Suppressor macrophage treated with lipopolysaccharide for 1 hour (primary cell): ENCODE measurements at regions not wholly inside any gene's neighbourhood (a gene's known extent, or its start where the extent isn't known, plus 50 kb on each side); places are given as distances from the start of the nearest gene placed in this dataset.
"Not testable (repeated sequence)": the region's sequence is repeated elsewhere in the genome, so short reads cannot be mapped to it uniquely, and the experiment has no call there.

ENCODE experiments used
- DNase-seq, 3 donors: peaks; one replicate each; pipeline ENCODE4 v3.0.0-alpha.2; 2020 to 2022

GRCh38 chr6:91082311-91082832, 495.5 kb upstream of the MAP3K7 start:
- no peak for DNase-seq

- DNase-seq = peak; percentile 49 to 60 (median 53)
Measured at GRCh38 chr6:91081452-91082067, 494.7 kb upstream of the MAP3K7 start.

- DNase-seq = no peak
Measured at GRCh38 chr6:91080871-91081270, 494.0 kb upstream of the MAP3K7 start.

- no peak for DNase-seq
Measured at GRCh38 chr6:91079969-91080368, 493.1 kb upstream of the MAP3K7 start.

- no peak for DNase-seq
Measured at GRCh38 chr6:91075244-91075976, 488.5 kb upstream of the MAP3K7 start.

GRCh38 chr6:91063362-91063761, 476.5 kb upstream of the MAP3K7 start:
- DNase-seq = no peak

- DNase-seq = no peak
Measured at GRCh38 chr6:91057689-91058088, 470.8 kb upstream of the MAP3K7 start.

- no peak for DNase-seq
Measured at GRCh38 chr6:91055959-91056358, 469.1 kb upstream of the MAP3K7 start.

GRCh38 chr6:91052473-91053450, 465.9 kb upstream of the MAP3K7 start:
- DNase-seq = not testable (repeated sequence)

GRCh38 chr6:91045161-91045560, 458.3 kb upstream of the MAP3K7 start:
- DNase-seq = no peak

GRCh38 chr6:91043751-91044150, 456.9 kb upstream of the MAP3K7 start:
- no peak for DNase-seq

GRCh38 chr6:91042656-91043055, 455.8 kb upstream of the MAP3K7 start:
- DNase-seq = no peak

GRCh38 chr6:91033964-91034363, 447.1 kb upstream of the MAP3K7 start:
- DNase-seq = no peak

- DNase-seq = peak in 1 of 3 donors; percentile 8
Measured at GRCh38 chr6:91031581-91031980, 444.7 kb upstream of the MAP3K7 start.

- no peak for DNase-seq
Measured at GRCh38 chr6:91029211-91029610, 442.3 kb upstream of the MAP3K7 start.

GRCh38 chr6:91023529-91023928, 436.7 kb upstream of the MAP3K7 start:
- no peak for DNase-seq

GRCh38 chr6:91020744-91021143, 433.9 kb upstream of the MAP3K7 start:
- no peak for DNase-seq

- DNase-seq = no peak
Measured at GRCh38 chr6:91018586-91018985, 431.7 kb upstream of the MAP3K7 start.

- DNase-seq = no peak
Measured at GRCh38 chr6:91013511-91013910, 426.6 kb upstream of the MAP3K7 start.

- DNase-seq = no peak
Measured at GRCh38 chr6:90997076-90997475, 410.2 kb upstream of the MAP3K7 start.

- DNase-seq = no peak
Measured at GRCh38 chr6:90993770-90994169, 406.9 kb upstream of the MAP3K7 start.

- no peak for DNase-seq
Measured at GRCh38 chr6:90989763-90990162, 402.9 kb upstream of the MAP3K7 start.

GRCh38 chr6:90984066-90984465, 397.2 kb upstream of the MAP3K7 start:
- DNase-seq = no peak
